Peyer's patch (tissue), 4 donors: ENCODE measurements at regions not wholly inside any gene's neighbourhood (a gene's known extent, or its start where the extent isn't known, plus 50 kb on each side); places are given as distances from the start of the nearest gene placed in this dataset.

Source experiments
- POLR2A ChIP-seq, 2 donors: fragments of 450-650 bp; IDR thresholded peaks; one replicate each; pipeline ENCODE4 v1.5.1; 2017; ENCODE audit warnings: antibody characterized with exemption in 2 of 2, mild to moderate bottlenecking in 2 of 2, moderate library complexity in 2 of 2
- TF ChIP-seq, protein P1 (sequence below), 6 experiments: fragments of 450-650 bp in 4 of 6; fragments of 200-600 bp in 2 of 6; sonication (generic) in 1 of 6; IDR thresholded peaks; one replicate each; pipeline ENCODE4 v1.5.1; 2017 to 2019; ENCODE audit warnings: antibody characterized with exemption in 6 of 6, mild to moderate bottlenecking in 3 of 6, moderate library complexity in 1 of 6

GRCh38 chr12:91606662-91607377, 424.2 kb upstream of the DCN start:
- TF ChIP-seq, protein P1, sequence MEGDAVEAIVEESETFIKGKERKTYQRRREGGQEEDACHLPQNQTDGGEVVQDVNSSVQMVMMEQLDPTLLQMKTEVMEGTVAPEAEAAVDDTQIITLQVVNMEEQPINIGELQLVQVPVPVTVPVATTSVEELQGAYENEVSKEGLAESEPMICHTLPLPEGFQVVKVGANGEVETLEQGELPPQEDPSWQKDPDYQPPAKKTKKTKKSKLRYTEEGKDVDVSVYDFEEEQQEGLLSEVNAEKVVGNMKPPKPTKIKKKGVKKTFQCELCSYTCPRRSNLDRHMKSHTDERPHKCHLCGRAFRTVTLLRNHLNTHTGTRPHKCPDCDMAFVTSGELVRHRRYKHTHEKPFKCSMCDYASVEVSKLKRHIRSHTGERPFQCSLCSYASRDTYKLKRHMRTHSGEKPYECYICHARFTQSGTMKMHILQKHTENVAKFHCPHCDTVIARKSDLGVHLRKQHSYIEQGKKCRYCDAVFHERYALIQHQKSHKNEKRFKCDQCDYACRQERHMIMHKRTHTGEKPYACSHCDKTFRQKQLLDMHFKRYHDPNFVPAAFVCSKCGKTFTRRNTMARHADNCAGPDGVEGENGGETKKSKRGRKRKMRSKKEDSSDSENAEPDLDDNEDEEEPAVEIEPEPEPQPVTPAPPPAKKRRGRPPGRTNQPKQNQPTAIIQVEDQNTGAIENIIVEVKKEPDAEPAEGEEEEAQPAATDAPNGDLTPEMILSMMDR (IDR thresholded peaks at IDR 0.05) = no peak
- TF ChIP-seq POLR2A (IDR thresholded peaks at IDR 0.05) = no peak
